Progenitor cell of endocrine pancreas (in vitro differentiated cells): ENCODE measurements at regions not wholly inside any gene's neighbourhood (a gene's known extent, or its start where the extent isn't known, plus 50 kb on each side); places are given as distances from the start of the nearest gene placed in this dataset.

ENCODE experiments used
- DNase-seq: peaks from one replicate; pipeline ENCODE4 v3.0.0; 2021; ENCODE audit warnings: low spot score; ENCODE audit not compliant: unreplicated experiment
- H3K27ac Mint-ChIP-seq: 2 replicates; pipeline ENCODE4 v1.8.0; 2021; ENCODE audit warnings: mild to moderate bottlenecking, moderate library complexity, mixed read lengths
- H3K27me3 Mint-ChIP-seq: 2 replicates; pipeline ENCODE4 v1.8.0; 2021; ENCODE audit warnings: mixed read lengths
- H3K36me3 Mint-ChIP-seq: 2 replicates; pipeline ENCODE4 v1.8.0; 2022; ENCODE audit warnings: mixed read lengths; ENCODE audit not compliant: insufficient read depth
- H3K4me1 Mint-ChIP-seq: 2 replicates; pipeline ENCODE4 v1.8.0; 2021; ENCODE audit warnings: low read depth, mixed read lengths
- H3K4me3 Mint-ChIP-seq: 2 replicates; pipeline ENCODE4 v1.8.0; 2021; ENCODE audit warnings: low read depth, mild to moderate bottlenecking, moderate library complexity, mixed read lengths
- H3K9me3 Mint-ChIP-seq: 2 replicates; pipeline ENCODE4 v1.8.0; 2021; ENCODE audit warnings: low read depth, mixed read lengths
- TF ChIP-seq, protein P1 (sequence below): fragments of 200-600 bp; sonication (generic); IDR thresholded peaks from one replicate; pipeline ENCODE4 v1.5.0; 2021; ENCODE audit warnings: antibody characterized with exemption, mild to moderate bottlenecking; ENCODE audit not compliant: unreplicated experiment

DNA sequence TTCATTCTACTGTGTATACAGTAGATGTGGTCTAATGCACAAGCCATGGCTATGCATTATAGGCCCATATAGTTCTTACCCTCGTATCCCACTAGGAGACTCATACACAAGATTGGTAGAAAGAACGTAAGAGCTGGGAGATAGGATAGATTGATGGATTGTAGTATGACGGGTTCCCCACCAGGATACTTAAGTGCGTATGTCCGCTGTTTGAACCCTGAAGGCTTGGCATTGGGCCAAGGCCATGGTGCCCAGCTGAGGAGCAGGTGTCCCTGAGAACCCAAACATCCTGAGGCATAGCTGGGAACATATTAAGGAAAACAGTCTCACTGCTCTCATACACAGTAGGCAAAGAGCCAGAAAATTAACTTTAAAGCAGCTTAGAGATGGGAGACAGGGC lies 617.5 kb upstream of the KLF12 start:
- Mint-ChIP-seq H3K4me1 (no peaks in the 10 kb centered on the region), H3K9me3 (peaks cover under 1% of the 10 kb centered on the region), H3K27me3 (no peaks in the 10 kb centered on the region), H3K36me3 (no peaks in the 10 kb centered on the region), H3K4me3 (no peak overlapping the region), H3K27ac (no peak overlapping the region)
- DNase-seq = no peak
- TF ChIP-seq, protein P1, sequence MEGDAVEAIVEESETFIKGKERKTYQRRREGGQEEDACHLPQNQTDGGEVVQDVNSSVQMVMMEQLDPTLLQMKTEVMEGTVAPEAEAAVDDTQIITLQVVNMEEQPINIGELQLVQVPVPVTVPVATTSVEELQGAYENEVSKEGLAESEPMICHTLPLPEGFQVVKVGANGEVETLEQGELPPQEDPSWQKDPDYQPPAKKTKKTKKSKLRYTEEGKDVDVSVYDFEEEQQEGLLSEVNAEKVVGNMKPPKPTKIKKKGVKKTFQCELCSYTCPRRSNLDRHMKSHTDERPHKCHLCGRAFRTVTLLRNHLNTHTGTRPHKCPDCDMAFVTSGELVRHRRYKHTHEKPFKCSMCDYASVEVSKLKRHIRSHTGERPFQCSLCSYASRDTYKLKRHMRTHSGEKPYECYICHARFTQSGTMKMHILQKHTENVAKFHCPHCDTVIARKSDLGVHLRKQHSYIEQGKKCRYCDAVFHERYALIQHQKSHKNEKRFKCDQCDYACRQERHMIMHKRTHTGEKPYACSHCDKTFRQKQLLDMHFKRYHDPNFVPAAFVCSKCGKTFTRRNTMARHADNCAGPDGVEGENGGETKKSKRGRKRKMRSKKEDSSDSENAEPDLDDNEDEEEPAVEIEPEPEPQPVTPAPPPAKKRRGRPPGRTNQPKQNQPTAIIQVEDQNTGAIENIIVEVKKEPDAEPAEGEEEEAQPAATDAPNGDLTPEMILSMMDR = no peak

DNA sequence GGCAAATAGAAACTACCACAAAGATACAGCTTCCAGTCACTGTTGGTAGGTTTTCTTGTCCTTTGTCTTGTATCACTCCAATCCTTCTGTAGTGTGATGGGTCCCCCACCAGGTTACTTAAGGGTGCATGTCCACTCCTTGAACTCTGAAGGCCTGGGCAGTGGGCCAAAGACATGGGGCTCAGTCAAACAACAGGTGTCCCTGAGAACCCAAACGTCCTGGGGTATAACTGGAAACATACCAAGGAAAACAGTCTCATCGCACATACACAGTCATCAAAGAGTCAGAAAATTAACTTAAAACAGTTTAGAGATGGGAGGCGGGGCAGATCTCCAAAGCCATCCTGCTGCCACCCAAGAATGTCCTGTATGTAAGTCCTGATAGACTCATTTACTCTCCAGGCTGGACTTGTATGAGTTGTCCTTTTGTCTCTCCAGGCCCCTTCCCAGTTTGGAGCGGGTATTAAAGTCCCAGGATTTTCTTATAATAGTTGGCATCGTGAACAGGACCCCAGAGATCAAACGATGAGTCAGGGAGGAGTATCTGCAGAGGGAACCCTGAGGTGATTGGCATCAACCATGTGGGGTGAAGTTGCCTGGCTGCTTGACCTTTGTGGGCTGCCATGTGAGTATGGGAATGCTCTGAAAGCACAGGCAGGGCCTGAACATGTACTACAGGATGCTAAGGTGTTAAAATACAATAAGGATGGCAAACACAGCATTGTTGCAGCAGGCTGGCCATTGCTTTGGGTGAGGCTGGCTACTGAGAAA lies 613.2 kb upstream of the KLF12 start:
- Mint-ChIP-seq H3K4me1 (peaks cover 9% of the 10 kb centered on the region), H3K27ac (peak overlapping the region; percentile 22), H3K4me3 (no peak overlapping the region), H3K27me3 (no peaks in the 10 kb centered on the region), H3K9me3 (no peaks in the 10 kb centered on the region), H3K36me3 (no peaks in the 10 kb centered on the region)
- DNase-seq = no peak
- TF ChIP-seq, protein P1 = no peak

DNA sequence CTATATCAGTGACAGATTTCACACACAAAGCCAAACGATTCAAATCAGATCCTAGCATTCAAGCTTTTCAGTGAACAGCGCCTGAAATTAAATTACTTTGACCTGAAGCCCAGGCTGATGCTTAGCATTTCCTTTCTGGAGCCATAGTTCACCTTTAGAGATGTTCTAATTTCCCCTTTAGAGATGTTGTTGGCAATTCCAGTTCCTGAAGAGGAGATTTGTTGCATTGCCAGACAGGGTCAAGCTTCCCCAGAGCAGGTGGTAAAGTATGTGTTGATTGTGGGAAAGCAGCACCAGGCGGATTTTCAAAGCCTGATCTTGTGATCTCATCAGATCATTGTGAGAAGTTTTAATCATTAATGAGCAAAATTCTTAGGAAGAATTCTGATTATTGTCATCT lies 609.8 kb upstream of the KLF12 start:
- Mint-ChIP-seq H3K27me3 (no peaks in the 10 kb centered on the region), H3K4me3 (no peak overlapping the region), H3K27ac (no peak overlapping the region), H3K9me3 (no peaks in the 10 kb centered on the region), H3K36me3 (no peaks in the 10 kb centered on the region), H3K4me1 (peaks cover 9% of the 10 kb centered on the region)
- no peak for DNase-seq
- TF ChIP-seq, protein P1 = no peak

DNA sequence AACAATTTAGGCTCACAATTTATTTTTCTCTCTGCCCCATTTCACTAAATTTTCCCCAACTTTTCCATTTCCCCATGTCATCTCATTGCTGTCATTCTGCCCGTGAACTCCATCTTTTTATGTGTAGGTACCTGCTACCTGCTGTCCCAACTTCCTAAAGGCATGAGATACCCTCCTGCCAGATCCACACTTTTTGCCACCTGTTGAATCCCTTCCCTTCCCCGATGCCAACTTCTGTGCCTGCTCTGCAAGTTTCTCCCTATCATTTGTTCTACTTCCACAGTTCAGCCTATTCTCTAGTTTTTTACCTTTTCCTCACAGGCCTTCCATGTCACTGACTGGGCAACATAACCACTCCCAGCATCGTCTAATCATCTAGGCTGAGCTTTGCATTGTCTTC lies 607.5 kb upstream of the KLF12 start:
- Mint-ChIP-seq H3K9me3 (no peaks in the 10 kb centered on the region), H3K4me1 (peaks cover 9% of the 10 kb centered on the region), H3K36me3 (no peaks in the 10 kb centered on the region), H3K27me3 (no peaks in the 10 kb centered on the region), H3K4me3 (no peak overlapping the region), H3K27ac (no peak overlapping the region)
- TF ChIP-seq, protein P1 = no peak
- DNase-seq = no peak

DNA sequence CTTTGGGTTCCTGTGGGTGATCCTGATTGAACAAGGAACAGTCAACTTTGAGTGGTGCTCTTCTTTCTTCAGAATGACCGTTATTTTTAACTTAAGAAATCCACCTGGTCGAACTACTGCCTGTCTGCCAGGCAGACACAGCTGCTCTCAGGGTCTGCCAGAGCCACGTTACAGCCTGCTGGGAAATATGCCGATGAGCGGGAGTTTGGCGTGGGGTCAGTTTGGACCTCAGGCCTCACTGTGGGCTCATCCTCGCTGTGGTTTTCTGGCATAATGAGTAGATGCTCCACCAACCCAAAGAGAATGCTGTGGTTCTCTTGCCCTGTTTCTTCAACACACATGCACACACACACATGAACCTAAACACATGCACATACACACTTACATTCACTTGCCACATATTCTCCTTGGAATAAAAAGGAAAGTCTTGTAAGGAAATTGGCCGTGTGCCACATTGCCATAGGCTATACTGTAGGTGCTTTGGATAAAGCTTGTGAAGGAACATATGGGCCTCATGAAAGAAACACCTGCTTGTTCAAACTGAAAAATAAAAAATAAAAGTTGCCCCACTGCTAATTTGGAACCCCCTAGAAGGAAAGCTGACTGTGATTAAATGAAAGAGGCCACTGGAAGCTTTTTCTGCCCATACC lies 598.7 kb upstream of the KLF12 start:
- no peaks in the 10 kb centered on the region for H3K36me3 Mint-ChIP-seq
- TF ChIP-seq, protein P1 = no peak
- no peaks in the 10 kb centered on the region for H3K27me3 Mint-ChIP-seq
- no peaks in the 10 kb centered on the region for H3K4me1 Mint-ChIP-seq
- H3K9me3 Mint-ChIP-seq = no peaks in the 10 kb centered on the region
- no peak for DNase-seq
- H3K27ac Mint-ChIP-seq = no peak overlapping the region
- H3K4me3 Mint-ChIP-seq = no peak overlapping the region
